GM18511 (cell line): ENCODE measurements at regions not wholly inside any gene's neighbourhood (a gene's known extent, or its start where the extent isn't known, plus 50 kb on each side); places are given as distances from the start of the nearest gene placed in this dataset.

Experiments used
- ATAC-seq: cut with Tn5 transposase; IDR thresholded peaks from one replicate; pipeline ENCODE4 v1.9.1; 2021; ENCODE audit warnings: mild to moderate bottlenecking, moderate library complexity; ENCODE audit not compliant: unreplicated experiment

GRCh38 chr6:105484238-105485161, 81.6 kb upstream of the PREP start:
- ATAC-seq = no peak

GRCh38 chr6:105483492-105483891, 80.6 kb upstream of the PREP start:
- no peak for ATAC-seq

GRCh38 chr6:105482921-105483320, 80.0 kb upstream of the PREP start:
- ATAC-seq = no peak

DNA sequence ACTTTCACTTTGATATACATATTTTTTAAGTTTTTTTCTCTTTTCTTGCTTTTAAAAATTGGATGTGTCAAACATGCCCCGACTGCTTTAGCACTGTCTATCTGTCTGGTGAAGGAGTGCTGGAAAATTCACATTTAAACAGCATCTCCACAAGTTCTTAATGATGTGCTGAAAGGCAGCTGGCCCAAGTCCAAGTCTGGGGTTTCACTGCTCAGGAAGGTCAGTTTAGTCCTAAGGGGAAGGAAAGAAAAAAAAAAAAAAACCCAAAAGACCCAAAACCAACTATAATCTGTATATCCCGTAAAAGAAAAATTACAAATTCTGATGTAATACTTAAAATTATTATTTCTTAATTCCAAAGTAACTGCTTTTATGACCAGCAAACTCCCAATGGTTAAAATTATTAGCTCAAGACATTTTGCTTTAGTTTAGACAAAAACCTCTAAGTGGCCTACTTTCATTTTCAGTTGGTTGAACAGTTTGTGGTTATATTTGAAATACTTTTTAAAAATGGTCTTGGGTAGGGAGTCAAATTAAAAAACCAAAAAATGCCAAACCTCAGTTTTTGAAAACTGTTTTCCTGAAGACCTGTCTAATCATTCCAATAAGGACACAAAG, 79.5 kb upstream of the PREP start:
- ATAC-seq = no peak

DNA sequence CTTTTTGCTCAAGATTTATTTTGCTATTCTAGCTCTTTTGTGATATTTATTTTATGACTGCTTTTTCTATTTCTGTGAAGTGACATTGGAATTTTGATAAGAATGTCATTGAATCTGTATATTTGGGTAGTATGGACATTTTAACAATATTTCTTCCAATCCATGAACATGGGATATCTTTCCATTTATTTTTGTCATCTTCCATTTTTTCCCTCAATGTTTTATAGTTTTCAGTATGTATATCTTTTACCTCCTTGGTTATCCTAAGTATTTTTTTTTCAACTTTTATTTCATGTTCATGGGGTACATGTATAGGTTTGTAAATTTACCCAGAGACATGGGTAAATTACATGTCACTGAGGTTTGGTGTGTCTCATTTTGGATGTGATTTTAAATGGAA, 74.1 kb upstream of the PREP start:
- ATAC-seq = no peak

- no peak for ATAC-seq
These were observed 71.4 kb upstream of the PREP start for GRCh38 chr6:105474234-105474633.

- ATAC-seq = no peak
These were observed 67.1 kb upstream of the PREP start for GRCh38 chr6:105469946-105470345.

- no peak for ATAC-seq
These were observed 66.0 kb upstream of the PREP start for GRCh38 chr6:105468850-105469249.

DNA sequence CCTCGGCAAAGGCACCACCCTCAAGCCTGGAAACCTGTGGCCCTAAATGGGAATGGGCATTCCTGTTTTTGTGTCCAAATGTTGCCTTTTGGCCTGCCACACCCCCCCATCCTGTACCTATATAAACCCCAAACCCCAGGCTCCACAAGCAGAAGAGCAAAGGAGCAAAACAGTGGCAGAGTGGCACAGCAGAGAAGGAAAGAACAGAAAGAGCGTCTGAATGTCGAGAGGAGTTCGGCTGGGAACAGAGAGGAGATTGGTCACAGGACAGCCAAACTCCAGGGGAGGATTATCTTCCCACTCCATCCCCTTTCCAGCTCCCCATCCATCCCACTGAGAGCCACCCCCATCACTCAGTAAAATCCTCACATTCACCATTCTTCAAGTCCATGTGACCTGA, 58.0 kb upstream of the PREP start:
- no peak for ATAC-seq

GRCh38 chr6:105459864-105460263, 57.0 kb upstream of the PREP start:
- ATAC-seq = no peak

GRCh38 chr6:105459049-105459448, 56.2 kb upstream of the PREP start:
- peak; percentile 94 for ATAC-seq

DNA sequence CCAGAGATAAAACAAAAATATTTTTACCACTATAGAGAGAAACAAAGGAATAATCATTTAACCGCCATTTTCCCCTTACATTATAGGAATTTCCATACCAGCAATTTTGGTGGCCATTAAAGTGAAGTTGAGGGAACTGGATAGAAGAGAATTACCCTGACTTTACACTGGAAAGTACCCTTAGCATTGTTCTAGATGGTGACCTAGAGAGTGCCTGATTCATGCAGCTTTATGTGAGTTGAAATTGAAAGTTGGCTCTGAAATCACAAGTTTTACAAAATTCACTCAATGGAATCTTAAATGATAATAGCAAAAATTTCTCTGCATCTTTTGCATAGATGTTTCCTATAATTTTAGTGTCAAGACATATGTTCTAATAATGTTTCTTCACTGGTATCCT, 55.7 kb upstream of the PREP start:
- ATAC-seq = peak; percentile 61

DNA sequence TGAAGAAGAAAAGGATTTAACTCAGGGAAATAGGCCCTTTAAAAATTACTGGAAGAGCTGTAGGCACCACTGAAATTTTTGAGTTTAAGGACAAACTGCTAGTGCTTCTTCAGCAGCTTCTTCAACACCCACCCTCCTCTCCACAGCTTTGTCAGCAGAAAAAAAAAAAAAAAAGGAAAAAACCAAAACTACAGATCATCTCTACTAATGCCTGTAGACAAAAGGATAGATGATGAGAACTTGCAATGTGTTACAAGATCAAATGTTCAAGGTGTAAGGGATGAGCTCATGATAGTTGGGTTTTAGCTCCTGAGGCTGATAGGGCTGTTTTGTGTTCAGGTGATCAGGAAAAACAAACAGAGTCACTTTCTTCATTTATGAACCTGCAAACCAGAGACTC, 55.2 kb upstream of the PREP start:
- no peak for ATAC-seq

DNA sequence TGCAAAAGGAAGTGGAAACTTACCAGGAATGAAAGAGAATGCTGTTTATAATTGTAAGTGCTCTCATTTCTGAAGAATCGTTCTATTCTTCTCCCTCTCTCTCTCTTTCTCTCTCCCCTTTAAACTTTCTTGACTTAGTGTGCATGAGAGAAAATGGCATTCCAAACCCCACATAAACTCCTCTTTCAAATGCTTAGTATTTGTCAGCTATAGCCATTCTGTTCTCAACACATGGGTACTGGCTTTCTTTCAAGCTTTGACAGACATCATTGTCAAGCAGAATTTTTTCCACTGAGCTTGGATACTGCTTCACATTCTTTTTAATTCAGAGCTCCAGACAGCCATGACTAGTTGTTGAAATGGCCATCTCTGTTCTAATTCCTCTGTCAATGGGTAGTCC, 51.1 kb upstream of the PREP start:
- ATAC-seq = no peak

DNA sequence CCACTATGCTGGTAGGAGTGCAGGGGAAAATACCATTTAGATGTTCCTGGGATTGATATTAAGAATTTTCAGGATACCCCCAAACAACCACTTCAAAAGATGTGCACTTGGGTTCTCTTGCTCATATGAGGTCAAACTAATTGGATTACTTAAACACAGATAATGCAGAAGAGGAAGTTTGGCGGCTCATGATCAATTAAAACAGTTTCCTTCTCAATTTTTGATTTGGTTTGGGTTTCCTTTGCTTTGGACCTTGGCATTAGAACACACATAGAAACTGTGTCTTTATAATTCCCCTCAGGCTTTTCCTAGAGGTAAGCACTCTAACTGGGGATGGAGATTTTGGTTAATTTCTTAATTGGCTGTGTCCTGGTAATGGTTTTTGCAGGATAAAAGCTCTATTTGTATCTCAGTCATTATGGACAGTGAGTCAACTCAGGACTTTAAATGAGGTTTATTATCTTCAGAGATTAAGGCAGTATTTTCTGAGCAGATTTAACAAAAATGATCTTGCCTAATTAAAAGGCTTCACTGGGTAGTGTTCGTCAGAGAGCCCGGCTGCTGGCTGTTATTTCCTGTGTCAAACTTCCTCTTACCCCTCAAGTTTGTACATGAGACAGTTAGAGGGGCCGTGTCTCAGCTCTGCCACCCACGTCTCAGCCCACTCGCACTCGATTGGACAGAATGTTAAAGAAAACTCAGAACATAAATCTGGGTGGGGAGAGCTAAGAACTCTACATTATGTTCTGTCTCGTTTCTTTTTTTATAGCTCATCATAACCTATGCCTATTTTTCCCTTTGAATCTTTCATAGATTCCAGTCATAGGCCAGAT, 50.3 kb upstream of the PREP start:
- peak; percentile 89 for ATAC-seq
